22Rv1 (cell line): ENCODE measurements at regions not wholly inside any gene's neighbourhood (a gene's known extent, or its start where the extent isn't known, plus 50 kb on each side); places are given as distances from the start of the nearest gene placed in this dataset.

Experiments used
- CTCF ChIP-seq: fragments of 450-650 bp; IDR thresholded peaks from 2 replicates; pipeline ENCODE4 v1.5.1; 2017; ENCODE audit warnings: mild to moderate bottlenecking
- ZFX ChIP-seq: fragments of 450-650 bp; IDR thresholded peaks from 2 replicates; pipeline ENCODE4 v1.6.1; 2017; ENCODE audit warnings: antibody characterized with exemption, borderline replicate concordance

GRCh38 chr2:58594762-58595161 lies 353.6 kb upstream of the FANCL start:
- TF ChIP-seq CTCF (no peak), ZFX (no peak)
